Caco-2 (cell line): ENCODE measurements at regions not wholly inside any gene's neighbourhood (a gene's known extent, or its start where the extent isn't known, plus 50 kb on each side); places are given as distances from the start of the nearest gene placed in this dataset.

Source experiments
- BruUV-seq: library from RNA; stranded (reverse); fragments of 400-500 nt; replicated peaks from 2 replicates; lab custom pipeline; 2021; lab: Mats Ljungman, UMichigan
- CTCF ChIA-PET: fragments of 300-600 bp; sonication (Branson Sonifier 250); formaldehyde crosslinking; loops from one replicate; lab custom pipeline; 2022; ENCODE audit warnings: antibody characterized with exemption; lab: Charles Lee
- POLR2A ChIA-PET: fragments of 300-600 bp; sonication (Branson Sonifier 250); formaldehyde crosslinking; loops from one replicate; lab custom pipeline; 2022; ENCODE audit warnings: antibody characterized with exemption; lab: Charles Lee
- DNase-seq, 2 experiments: peaks; one replicate each; pipeline versions ENCODE4 v3.0.0 to v3.0.0-alpha.2; 2020 to 2022
- H3K27me3 ChIP-seq: replicated peaks from 2 replicates; pipeline ENCODE4 v1.6.0; 2011; ENCODE audit warnings: low read length; ENCODE audit not compliant: control insufficient read depth, insufficient read depth
- H3K36me3 ChIP-seq: 2 replicates; pipeline ENCODE4 v1.5.1; 2011; ENCODE audit warnings: low read length; ENCODE audit not compliant: control insufficient read depth, insufficient read depth
- H3K4me1 ChIP-seq: fragments of 250-450 bp; sonication (Bioruptor Pico); 2 replicates; pipeline ENCODE4 v1.5.1; 2020; ENCODE audit warnings: mild to moderate bottlenecking
- H3K4me3 ChIP-seq: 2 replicates; pipeline ENCODE4 v1.5.1; 2011; ENCODE audit warnings: low read depth, mild to moderate bottlenecking, control low read depth, low read length
- H3K9me3 ChIP-seq: fragments of 250-450 bp; sonication (Bioruptor Pico); 2 replicates; pipeline ENCODE4 v1.5.1; 2020; ENCODE audit warnings: mild to moderate bottlenecking, moderate library complexity
- H3K27ac Mint-ChIP-seq: one replicate; pipeline ENCODE4 v1.8.0; 2022; ENCODE audit warnings: mixed read lengths; ENCODE audit not compliant: unreplicated experiment
- H3K27me3 Mint-ChIP-seq: one replicate; pipeline ENCODE4 v1.8.0; 2022; ENCODE audit warnings: mixed read lengths; ENCODE audit not compliant: insufficient read depth, unreplicated experiment
- H3K36me3 Mint-ChIP-seq: one replicate; pipeline ENCODE4 v1.8.0; 2022; ENCODE audit warnings: mild to moderate bottlenecking, mixed read lengths; ENCODE audit not compliant: insufficient read depth, unreplicated experiment
- H3K4me1 Mint-ChIP-seq: one replicate; pipeline ENCODE4 v1.8.0; 2022; ENCODE audit warnings: low read depth, mixed read lengths; ENCODE audit not compliant: unreplicated experiment
- H3K4me3 Mint-ChIP-seq: one replicate; pipeline ENCODE4 v1.8.0; 2022; ENCODE audit warnings: mild to moderate bottlenecking, moderate library complexity, mixed read lengths; ENCODE audit not compliant: unreplicated experiment
- H3K9me3 Mint-ChIP-seq: one replicate; pipeline ENCODE4 v1.8.0; 2022; ENCODE audit warnings: mixed read lengths; ENCODE audit not compliant: unreplicated experiment
- intact Hi-C: fragments of 100-400 bp; cut with micrococcal nuclease; formaldehyde crosslinking; loops from one replicate; pipeline ENCODE4 v1.10.0; 2022; ENCODE audit not compliant: unreplicated experiment
- TF ChIP-seq, protein P1 (sequence below), 2 experiments: fragments of 200-600 bp in 1 of 2; IDR thresholded peaks; 1 replicate in 1 of 2; 2 replicates in 1 of 2; pipeline versions ENCODE4 v1.5.1 to v1.8.0; 2011 to 2022; ENCODE audit warnings: antibody characterized with exemption in 1 of 2, control low read depth in 1 of 2, inconsistent platforms in 1 of 2, low read depth in 1 of 2, low read length in 1 of 2, mild to moderate bottlenecking in 1 of 2, moderate library complexity in 1 of 2; ENCODE audit not compliant: insufficient read depth in 1 of 2, severe bottlenecking in 1 of 2, unreplicated experiment in 1 of 2

DNA sequence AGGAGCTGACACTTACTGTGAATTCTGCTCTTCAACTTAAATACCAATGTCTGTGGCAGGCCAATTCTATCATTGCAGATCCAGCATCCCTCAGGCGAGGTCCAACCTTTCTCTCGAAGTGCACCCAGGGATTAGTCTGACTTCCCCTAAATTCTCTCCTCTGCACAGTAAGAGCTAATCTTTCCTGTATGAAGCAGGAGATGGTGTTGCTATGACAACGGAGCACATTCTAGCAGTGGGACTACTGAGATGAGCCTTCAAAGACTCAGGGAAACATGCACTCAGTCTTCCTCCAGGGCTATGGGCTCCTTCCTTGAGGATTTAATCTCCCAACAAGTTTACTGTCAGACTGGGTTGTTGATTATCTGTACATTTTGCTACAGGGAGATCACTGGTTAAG is 176.3 kb downstream of the NOL4 start:
- Histone ChIP-seq H3K4me3 (no peak overlapping the region), H3K27me3 (no peaks in the 10 kb centered on the region), H3K36me3 (no peaks in the 10 kb centered on the region), H3K9me3 (no peaks in the 10 kb centered on the region), H3K4me1 (no peaks in the 10 kb centered on the region)
- no peaks in the 10 kb centered on the region for H3K4me1 Mint-ChIP-seq
- H3K27ac Mint-ChIP-seq: no peak overlapping the region
- H3K9me3 Mint-ChIP-seq: no peaks in the 10 kb centered on the region
- ChIA-PET CTCF (no interaction called here), POLR2A (no interaction called here)
- no peak for DNase-seq
- intact Hi-C loops: no loop called here
- TF ChIP-seq, protein P1, sequence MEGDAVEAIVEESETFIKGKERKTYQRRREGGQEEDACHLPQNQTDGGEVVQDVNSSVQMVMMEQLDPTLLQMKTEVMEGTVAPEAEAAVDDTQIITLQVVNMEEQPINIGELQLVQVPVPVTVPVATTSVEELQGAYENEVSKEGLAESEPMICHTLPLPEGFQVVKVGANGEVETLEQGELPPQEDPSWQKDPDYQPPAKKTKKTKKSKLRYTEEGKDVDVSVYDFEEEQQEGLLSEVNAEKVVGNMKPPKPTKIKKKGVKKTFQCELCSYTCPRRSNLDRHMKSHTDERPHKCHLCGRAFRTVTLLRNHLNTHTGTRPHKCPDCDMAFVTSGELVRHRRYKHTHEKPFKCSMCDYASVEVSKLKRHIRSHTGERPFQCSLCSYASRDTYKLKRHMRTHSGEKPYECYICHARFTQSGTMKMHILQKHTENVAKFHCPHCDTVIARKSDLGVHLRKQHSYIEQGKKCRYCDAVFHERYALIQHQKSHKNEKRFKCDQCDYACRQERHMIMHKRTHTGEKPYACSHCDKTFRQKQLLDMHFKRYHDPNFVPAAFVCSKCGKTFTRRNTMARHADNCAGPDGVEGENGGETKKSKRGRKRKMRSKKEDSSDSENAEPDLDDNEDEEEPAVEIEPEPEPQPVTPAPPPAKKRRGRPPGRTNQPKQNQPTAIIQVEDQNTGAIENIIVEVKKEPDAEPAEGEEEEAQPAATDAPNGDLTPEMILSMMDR (IDR thresholded peaks at IDR 0.05; ENCODE audit: insufficient read depth in 1 of 2, low read depth in 1 of 2, low read length in 1 of 2, severe bottlenecking in 1 of 2, unreplicated experiment in 1 of 2): no peak
- no peaks in the 10 kb centered on the region for H3K36me3 Mint-ChIP-seq
- BruUV-seq: no TSS peak
- no peaks in the 10 kb centered on the region for H3K27me3 Mint-ChIP-seq
- H3K4me3 Mint-ChIP-seq: no peak overlapping the region

DNA sequence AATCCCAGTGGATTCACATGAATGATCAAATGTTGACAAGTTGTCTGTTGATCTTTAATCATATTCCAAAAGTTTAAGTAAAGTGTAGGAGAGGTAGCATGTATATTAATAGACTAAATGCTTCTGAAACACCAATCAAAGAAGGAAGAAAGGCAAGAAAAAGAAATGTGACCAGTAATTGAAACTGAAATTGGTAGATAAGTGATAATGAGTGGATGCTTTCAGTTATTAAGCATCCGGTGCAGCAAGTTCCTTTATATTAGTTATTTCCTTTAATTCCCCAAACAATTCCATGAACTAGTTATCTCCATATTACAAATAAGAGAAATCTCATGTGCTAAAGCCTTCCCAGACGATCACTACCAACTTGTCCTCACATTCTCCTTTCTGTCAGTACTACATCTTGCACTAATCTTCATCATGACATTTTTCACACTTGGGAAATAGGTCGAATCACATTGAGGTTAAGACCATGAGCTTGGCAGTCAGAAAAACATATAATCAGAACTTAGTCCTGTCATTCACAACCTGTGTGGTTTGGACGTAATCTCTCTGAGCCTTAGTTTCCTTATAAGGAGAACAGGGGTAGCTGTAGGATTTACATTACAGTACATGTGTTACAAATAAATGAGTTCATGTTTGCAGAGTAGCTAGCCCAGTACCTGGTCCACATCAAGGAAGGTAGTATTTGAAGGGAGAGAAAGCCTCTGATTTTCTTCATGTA is 182.1 kb downstream of the NOL4 start:
- Mint-ChIP-seq H3K27ac (no peak overlapping the region), H3K9me3 (no peaks in the 10 kb centered on the region), H3K4me1 (no peaks in the 10 kb centered on the region), H3K27me3 (no peaks in the 10 kb centered on the region), H3K4me3 (no peak overlapping the region), H3K36me3 (no peaks in the 10 kb centered on the region)
- DNase-seq: no peak
- Histone ChIP-seq H3K4me1 (no peaks in the 10 kb centered on the region), H3K36me3 (no peaks in the 10 kb centered on the region), H3K9me3 (no peaks in the 10 kb centered on the region), H3K4me3 (no peak overlapping the region), H3K27me3 (no peaks in the 10 kb centered on the region)
- no TSS peak for BruUV-seq
- CTCF ChIA-PET: no interaction called here
- POLR2A ChIA-PET: no interaction called here
- TF ChIP-seq, protein P1 (IDR thresholded peaks at IDR 0.05; ENCODE audit: insufficient read depth in 1 of 2, low read depth in 1 of 2, low read length in 1 of 2, severe bottlenecking in 1 of 2, unreplicated experiment in 1 of 2): no peak
- intact Hi-C loops: no loop called here

DNA sequence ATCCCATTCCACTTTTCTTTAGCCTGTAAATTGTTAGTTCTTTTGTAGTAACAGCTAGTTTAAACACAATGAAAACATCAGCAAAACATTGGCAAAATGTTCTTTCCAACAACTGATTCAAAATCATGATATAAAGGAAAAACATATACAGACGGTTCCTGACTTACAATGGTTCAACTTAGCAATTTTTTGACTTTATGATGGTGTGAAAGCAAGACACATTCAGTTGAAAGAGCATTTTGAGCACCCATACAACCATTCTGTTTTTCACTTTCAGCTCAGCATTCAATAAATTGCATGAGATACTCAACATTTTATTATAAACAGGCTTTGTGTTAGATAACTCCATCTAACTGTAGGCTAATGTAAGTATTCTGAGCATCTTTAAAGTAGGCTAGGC is 185.1 kb downstream of the NOL4 start:
- no peaks in the 10 kb centered on the region for H3K27me3 Mint-ChIP-seq
- intact Hi-C loops: no loop called here
- H3K9me3 ChIP-seq: no peaks in the 10 kb centered on the region
- H3K36me3 ChIP-seq: no peaks in the 10 kb centered on the region
- H3K4me1 ChIP-seq: no peaks in the 10 kb centered on the region
- BruUV-seq: no TSS peak
- H3K4me1 Mint-ChIP-seq: no peaks in the 10 kb centered on the region
- no peaks in the 10 kb centered on the region for H3K27me3 ChIP-seq
- no peaks in the 10 kb centered on the region for H3K9me3 Mint-ChIP-seq
- H3K36me3 Mint-ChIP-seq: no peaks in the 10 kb centered on the region
- H3K4me3 ChIP-seq: no peak overlapping the region
- ChIA-PET CTCF (no interaction called here), POLR2A (no interaction called here)
- no peak for DNase-seq
- TF ChIP-seq, protein P1 (IDR thresholded peaks at IDR 0.05; ENCODE audit: insufficient read depth in 1 of 2, low read depth in 1 of 2, low read length in 1 of 2, severe bottlenecking in 1 of 2, unreplicated experiment in 1 of 2): no peak
- no peak overlapping the region for H3K4me3 Mint-ChIP-seq
- no peak overlapping the region for H3K27ac Mint-ChIP-seq
